Psoas muscle (tissue), 7 donors: ENCODE measurements at regions not wholly inside any gene's neighbourhood (a gene's known extent, or its start where the extent isn't known, plus 50 kb on each side); places are given as distances from the start of the nearest gene placed in this dataset.

Experiments
- ATAC-seq, 4 donors: fragments of 200-7000 bp; cut with Tn5 transposase; one replicate each; pipeline ENCODE4 v1.9.1; 2020; ENCODE audit warnings: moderate library complexity in 3 of 4, mild to moderate bottlenecking in 2 of 4
- DNase-seq, 2 donors: peaks; one replicate each; pipeline ENCODE4 v3.0.0-alpha.2; 2020
- H3K27ac ChIP-seq: fragments of 200-600 bp; one replicate; pipeline ENCODE4 v1.8.0; 2022
- H3K27me3 ChIP-seq, 3 donors: fragments of 200-600 bp in 1 of 3; one replicate each; pipeline versions ENCODE4 v1.6.1 to v1.8.0; 2013 to 2022; ENCODE audit warnings: low read length in 2 of 3, mild to moderate bottlenecking in 2 of 3, moderate library complexity in 1 of 3; ENCODE audit not compliant: insufficient read depth in 3 of 3
- H3K36me3 ChIP-seq, 2 donors: fragments of 200-600 bp in 1 of 2; one replicate each; pipeline versions ENCODE4 v1.6.1 to v1.8.0; 2013 to 2022; ENCODE audit warnings: low read depth in 1 of 2, mild to moderate bottlenecking in 1 of 2, moderate library complexity in 1 of 2; ENCODE audit not compliant: insufficient read depth in 1 of 2
- H3K4me1 ChIP-seq: fragments of 200-600 bp; one replicate; pipeline ENCODE4 v1.8.0; 2022
- H3K4me3 ChIP-seq: fragments of 200-600 bp; one replicate; pipeline ENCODE4 v1.8.0; 2022; ENCODE audit warnings: mild to moderate bottlenecking
- H3K9me3 ChIP-seq: fragments of 200-600 bp; one replicate; pipeline ENCODE4 v1.8.0; 2022
- WGBS, 3 donors: extraction: QIAGEN DNeasy Blood & Tissue Kit; methylation state at CpG; one replicate each; pipeline versions ENCODE4 v1.1.6 to v1.1.7; 2013; 5-methylcytosine and 5-hydroxymethylcytosine counted together
- intact Hi-C, 2 donors: fragments of 100-400 bp; cut with DNase I; formaldehyde crosslinking; loops; one replicate each; pipeline versions ENCODE4 v1.11.0 to v1.14.2; 2022
- TF ChIP-seq, protein P1 (sequence below): fragments of 200-600 bp; IDR thresholded peaks from one replicate; pipeline ENCODE4 v1.8.0; 2022; ENCODE audit warnings: antibody characterized with exemption
- donor health status: healthy with polysubstance abuse.
- donor health status: DM: no; HTN: no; CAD: no; lungs with moderate emphysema.
- donor health status: Bipolar disorder and iron deficiency.
- donor health status: healthy.
- donor health status: DM: yes; HTN: yes; CAD: no.
- donor health status: DM: no; HTN: no; CAD: no.
- donor health status: DM: yes; HTN: yes; CAD: no.

DNA sequence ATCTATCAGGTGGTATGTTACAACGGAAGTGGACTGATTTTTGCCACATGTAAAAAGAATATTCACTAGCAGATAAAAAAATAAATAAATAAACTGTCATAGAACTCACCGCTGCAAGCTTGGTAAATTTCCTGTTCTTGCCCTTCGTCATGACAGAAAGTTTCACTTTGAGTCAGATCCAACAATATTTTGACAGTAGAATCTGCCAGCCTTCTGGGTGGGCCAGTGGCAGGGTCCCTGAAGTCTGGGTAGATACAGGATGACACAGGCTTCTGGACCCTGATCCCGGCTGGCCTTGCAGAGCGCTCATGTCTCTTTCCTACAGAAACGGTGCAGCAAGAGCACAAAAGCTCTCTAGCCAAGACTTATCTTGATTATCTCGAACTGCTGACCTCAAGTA, 97.8 kb upstream of the PMAIP1 start:
- no peaks in the 10 kb centered on the region for H3K9me3 ChIP-seq
- H3K4me3 ChIP-seq: no peak overlapping the region
- H3K4me1 ChIP-seq: no peaks in the 10 kb centered on the region
- DNase-seq: no peak
- H3K27me3 ChIP-seq: no peaks in the 10 kb centered on the region
- no peaks in the 10 kb centered on the region for H3K36me3 ChIP-seq
- TF ChIP-seq, protein P1, sequence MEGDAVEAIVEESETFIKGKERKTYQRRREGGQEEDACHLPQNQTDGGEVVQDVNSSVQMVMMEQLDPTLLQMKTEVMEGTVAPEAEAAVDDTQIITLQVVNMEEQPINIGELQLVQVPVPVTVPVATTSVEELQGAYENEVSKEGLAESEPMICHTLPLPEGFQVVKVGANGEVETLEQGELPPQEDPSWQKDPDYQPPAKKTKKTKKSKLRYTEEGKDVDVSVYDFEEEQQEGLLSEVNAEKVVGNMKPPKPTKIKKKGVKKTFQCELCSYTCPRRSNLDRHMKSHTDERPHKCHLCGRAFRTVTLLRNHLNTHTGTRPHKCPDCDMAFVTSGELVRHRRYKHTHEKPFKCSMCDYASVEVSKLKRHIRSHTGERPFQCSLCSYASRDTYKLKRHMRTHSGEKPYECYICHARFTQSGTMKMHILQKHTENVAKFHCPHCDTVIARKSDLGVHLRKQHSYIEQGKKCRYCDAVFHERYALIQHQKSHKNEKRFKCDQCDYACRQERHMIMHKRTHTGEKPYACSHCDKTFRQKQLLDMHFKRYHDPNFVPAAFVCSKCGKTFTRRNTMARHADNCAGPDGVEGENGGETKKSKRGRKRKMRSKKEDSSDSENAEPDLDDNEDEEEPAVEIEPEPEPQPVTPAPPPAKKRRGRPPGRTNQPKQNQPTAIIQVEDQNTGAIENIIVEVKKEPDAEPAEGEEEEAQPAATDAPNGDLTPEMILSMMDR: no peak
- no peak overlapping the region for H3K27ac ChIP-seq
- intact Hi-C loops: no loop called here
- 52 to 65% (median 59%) methylated on average over 7 of the region's 7 CpGs for WGBS, 3 donors
- ATAC-seq: no peak

DNA sequence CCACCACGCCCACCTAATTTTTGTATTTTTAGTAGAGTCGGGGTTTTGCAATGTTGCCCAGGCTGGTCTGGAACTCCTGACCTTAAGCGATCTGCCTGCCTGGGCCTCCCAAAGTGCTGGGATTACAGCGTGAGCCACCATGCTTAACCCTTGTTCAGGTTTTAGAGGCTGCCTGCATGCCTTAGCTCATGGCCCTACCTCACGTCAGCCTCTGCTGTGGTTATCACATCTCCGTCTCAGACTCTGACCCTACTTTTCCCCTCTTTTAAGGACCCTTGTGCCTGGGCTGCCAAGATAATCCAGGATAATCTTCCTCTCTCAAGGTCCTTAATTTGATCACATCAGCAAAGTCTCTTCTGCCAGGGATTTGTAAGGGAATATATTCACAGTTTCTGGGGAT, 98.2 kb upstream of the PMAIP1 start:
- Histone ChIP-seq H3K9me3 (no peaks in the 10 kb centered on the region), H3K27ac (no peak overlapping the region), H3K27me3 (no peaks in the 10 kb centered on the region), H3K36me3 (no peaks in the 10 kb centered on the region), H3K4me3 (no peak overlapping the region), H3K4me1 (no peaks in the 10 kb centered on the region)
- intact Hi-C loops: no loop called here
- no peak for DNase-seq
- TF ChIP-seq, protein P1: no peak
- no peak for ATAC-seq
- 86 to 92% (median 90%) methylated on average over 6 of the region's 6 CpGs for whole genome bisulfite sequencing, 3 donors

DNA sequence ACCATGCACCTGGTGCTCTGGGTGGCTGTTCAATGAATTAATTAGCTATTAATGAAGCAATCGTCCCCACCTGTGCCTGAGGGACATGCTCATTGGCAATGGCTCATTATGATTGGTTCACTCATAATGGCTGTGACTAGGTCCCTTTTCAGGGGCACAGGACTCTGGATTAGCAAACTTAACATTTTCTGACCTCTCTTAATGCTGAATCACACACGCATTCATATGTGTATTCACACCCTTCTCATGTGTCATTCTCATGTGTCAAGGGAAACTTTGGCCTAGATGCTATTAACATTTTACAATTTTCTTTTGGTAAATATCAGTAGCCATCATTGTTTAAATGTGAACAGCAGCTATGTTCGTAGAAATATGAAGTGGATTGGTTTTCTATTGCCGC, 98.9 kb upstream of the PMAIP1 start:
- DNase-seq: no peak
- TF ChIP-seq, protein P1: no peak
- no peaks in the 10 kb centered on the region for H3K36me3 ChIP-seq
- H3K9me3 ChIP-seq: no peaks in the 10 kb centered on the region
- no peaks in the 10 kb centered on the region for H3K27me3 ChIP-seq
- no peak overlapping the region for H3K27ac ChIP-seq
- no peak overlapping the region for H3K4me3 ChIP-seq
- WGBS, 3 donors: 68 to 76% (median 71%) methylated on average over 4 of the region's 4 CpGs
- no peaks in the 10 kb centered on the region for H3K4me1 ChIP-seq
- intact Hi-C loops: no loop called here
- ATAC-seq: no peak

DNA sequence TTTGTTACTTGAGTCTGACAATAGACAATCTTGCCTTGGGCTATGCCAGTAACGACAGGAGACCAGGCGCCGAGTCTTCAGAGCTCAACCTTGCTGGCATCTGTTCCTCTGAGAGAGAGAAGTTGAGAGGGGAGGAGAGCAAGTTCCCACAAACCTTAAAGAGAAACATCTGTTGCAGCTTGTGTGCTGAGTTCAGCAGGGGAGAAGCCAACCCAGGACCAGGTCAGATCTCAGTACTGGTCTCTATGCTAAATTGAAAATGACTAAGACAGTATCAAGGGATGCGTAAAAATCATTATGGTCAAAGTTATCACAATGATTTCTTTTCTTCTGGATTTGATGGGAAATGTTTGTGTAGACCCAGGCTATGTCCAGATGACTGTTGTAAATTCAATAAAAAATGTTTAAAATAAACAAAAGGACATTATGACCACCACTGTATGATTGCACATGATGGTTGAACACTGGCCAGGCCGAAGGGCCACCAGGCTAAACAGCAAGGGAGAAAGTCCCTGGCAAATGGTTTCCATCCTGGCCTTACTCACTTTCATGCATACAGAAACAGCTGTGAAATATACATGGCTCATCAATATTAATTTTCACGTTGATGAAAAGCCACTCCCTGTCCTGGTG, 100.3 kb upstream of the PMAIP1 start:
- Histone ChIP-seq H3K27ac (no peak overlapping the region), H3K36me3 (no peaks in the 10 kb centered on the region), H3K4me3 (no peak overlapping the region), H3K9me3 (no peaks in the 10 kb centered on the region), H3K27me3 (peaks cover 0 to 5% (median 0%) of the 10 kb centered on the region in 3 donors), H3K4me1 (no peaks in the 10 kb centered on the region)
- intact Hi-C loops: no loop called here
- TF ChIP-seq, protein P1: no peak
- DNase-seq: no peak
- no peak for ATAC-seq
- 48 to 51% (median 49%) methylated on average over 6 of the region's 6 CpGs for WGBS, 3 donors

DNA sequence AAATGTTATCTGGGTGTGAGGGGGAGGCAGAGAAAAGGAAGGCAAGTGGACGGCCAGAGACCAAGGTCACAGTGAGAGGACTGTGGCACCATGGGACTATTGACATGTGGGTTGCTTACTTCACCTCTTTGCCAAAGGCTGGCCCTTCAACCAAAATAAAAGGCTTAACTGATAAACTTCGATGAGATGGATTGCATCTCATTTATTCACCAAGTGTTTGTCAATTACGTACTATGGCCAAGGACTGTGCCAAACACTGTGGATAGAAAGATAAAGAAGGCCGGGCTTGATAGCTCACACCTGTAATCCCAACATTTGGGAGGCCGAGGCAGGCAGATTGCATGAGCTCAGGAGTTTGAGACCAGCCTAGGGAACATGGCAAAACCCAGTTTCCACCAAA, 98.7 kb upstream of the CCBE1 start:
- 81 to 89% (median 87%) methylated on average over 5 of the region's 5 CpGs for WGBS, 3 donors
- Histone ChIP-seq H3K27me3 (peaks cover 0 to 5% (median 0%) of the 10 kb centered on the region in 3 donors), H3K36me3 (no peaks in the 10 kb centered on the region), H3K4me3 (no peak overlapping the region), H3K27ac (no peak overlapping the region), H3K9me3 (no peaks in the 10 kb centered on the region), H3K4me1 (no peaks in the 10 kb centered on the region)
- intact Hi-C loops: no loop called here
- TF ChIP-seq, protein P1: no peak
- DNase-seq (no peak), ATAC-seq (no peak)
